ENCODE measurements at regions not wholly inside any gene's neighbourhood (a gene's known extent, or its start where the extent isn't known, plus 50 kb on each side); places are given as distances from the start of the nearest gene placed in this dataset.

DNA sequence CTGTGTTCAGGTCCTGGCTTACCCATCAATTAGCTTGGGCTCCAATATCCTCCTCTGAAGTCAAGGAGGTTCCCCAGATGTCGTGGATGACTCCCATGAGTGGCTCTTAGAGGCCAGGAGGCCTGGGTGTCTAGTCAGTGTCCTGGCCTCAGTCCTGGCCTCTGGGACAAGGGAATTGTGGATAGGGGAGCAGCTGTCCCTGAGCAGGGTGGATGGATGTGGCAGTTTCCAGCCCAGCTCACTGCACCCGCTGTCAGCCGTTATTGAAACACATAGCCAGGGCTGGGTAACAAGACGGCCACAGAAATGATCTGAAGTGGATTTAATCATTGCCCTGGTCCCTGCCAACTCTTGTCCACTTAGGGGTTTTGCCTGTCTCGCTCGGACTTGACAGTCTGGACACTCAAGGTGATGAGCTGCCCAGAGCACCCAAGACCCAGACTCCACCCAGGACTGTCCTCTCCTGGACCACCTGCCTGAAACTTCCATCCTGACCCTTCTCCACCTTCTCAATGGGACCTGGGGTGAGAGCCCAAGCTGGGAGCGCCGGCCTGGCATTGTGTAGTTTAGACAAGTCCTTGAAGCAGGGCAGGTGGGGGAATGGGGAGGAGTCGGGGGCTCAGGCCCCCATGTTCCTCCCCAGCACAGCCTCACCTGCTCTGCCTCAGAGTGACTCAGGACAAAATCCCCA lies 182.1 kb upstream of the SDK2 start:
- no peak for TF ChIP-seq CTCF (IDR thresholded peaks at IDR 0.05)
- TF ChIP-seq POLR2A (IDR thresholded peaks at IDR 0.05), result no peak
- no peak for TF ChIP-seq EP300 (IDR thresholded peaks at IDR 0.05; ENCODE audit: low read depth)

Data from transverse colon (tissue), 3 donors.